ENCODE measurements at regions not wholly inside any gene's neighbourhood (a gene's known extent, or its start where the extent isn't known, plus 50 kb on each side); places are given as distances from the start of the nearest gene placed in this dataset.

- TF ChIP-seq CTCF (IDR thresholded peaks at IDR 0.05) (no peak), POLR2A (IDR thresholded peaks at IDR 0.05) (no peak)
Measured at GRCh38 chr2:6694555-6694954, 171.2 kb downstream of the CMPK2 start.

Measured in right lobe of liver (tissue), 4 donors.